ENCODE measurements at regions not wholly inside any gene's neighbourhood (a gene's known extent, or its start where the extent isn't known, plus 50 kb on each side); places are given as distances from the start of the nearest gene placed in this dataset.
"Not testable (repeated sequence)": the region's sequence is repeated elsewhere in the genome, so short reads cannot be mapped to it uniquely, and the experiment has no call there.

GRCh38 chr1:144040293-144040692 is 68.5 kb upstream of the FAM72C start:
- DNase-seq; ATAC-seq; intact Hi-C loops (cut with DNase I, micrococcal nuclease): not testable (repeated sequence)

- DNase-seq; ATAC-seq; intact Hi-C loops (cut with DNase I, micrococcal nuclease): not testable (repeated sequence)
Observed at GRCh38 chr1:144034045-144034444, 62.3 kb upstream of the FAM72C start.

DNA sequence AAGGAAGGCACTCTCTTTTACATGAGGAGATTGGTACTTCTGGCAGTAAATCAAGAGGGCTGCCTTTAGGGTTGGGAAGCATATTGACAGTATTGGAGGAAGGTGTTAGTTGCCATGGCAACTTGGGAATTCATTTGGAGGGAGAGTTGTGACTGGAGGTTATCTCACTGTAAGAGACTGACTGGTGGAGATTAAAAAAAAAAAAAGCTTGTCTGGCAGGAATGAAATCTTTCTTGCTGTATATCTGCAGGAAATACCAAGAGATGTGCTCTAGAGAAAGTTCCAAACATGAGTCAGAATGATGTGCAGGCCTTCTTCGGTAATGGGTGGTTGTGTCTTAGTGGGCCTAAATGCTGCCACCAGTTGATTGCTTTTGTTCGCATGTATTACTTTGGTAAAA is 59.8 kb upstream of the FAM72C start:
- DNase-seq; intact Hi-C loops (cut with DNase I, micrococcal nuclease); ATAC-seq: not testable (repeated sequence)

DNA sequence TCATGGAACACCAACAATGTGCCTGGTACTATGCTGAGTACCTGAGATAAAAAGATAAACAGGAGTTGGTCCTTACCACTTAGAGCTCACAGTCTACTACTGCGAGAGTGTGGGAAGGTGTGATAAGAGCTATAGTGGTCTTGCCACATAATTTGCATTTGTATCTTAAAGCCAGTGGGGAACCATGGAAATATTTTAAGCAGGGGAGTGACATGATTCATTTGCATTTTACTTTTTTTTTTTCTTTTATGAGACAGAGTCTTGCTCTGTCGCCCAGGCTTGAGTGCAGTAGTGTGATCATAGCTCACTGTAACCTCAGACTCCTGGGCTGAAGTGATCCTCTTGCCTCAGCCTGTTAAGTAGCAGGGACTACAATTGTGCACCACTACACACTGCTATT is 54.2 kb upstream of the FAM72C start:
- ATAC-seq; DNase-seq; intact Hi-C loops (cut with DNase I, micrococcal nuclease): not testable (repeated sequence)

GRCh38 chr1:144021690-144022384 is 50.1 kb upstream of the FAM72C start:
- intact Hi-C loops (cut with DNase I, micrococcal nuclease); ATAC-seq; DNase-seq: not testable (repeated sequence)

Data from left colon (tissue), 2 donors.